ENCODE measurements at regions not wholly inside any gene's neighbourhood (a gene's known extent, or its start where the extent isn't known, plus 50 kb on each side); places are given as distances from the start of the nearest gene placed in this dataset.

- Histone ChIP-seq H2AFZ (ENCODE audit: low read depth, low read length, severe bottlenecking) (no peak overlapping the region), H3K27ac (ENCODE audit: low read depth, low read length) (no peak overlapping the region), H3K4me2 (ENCODE audit: low read depth, low read length, poor library complexity, severe bottlenecking) (no peak overlapping the region), H3K4me3 (ENCODE audit: insufficient read depth, low read length, poor library complexity, severe bottlenecking) (no peak overlapping the region), H3K36me3 (ENCODE audit: low read length) (no peaks in the 10 kb centered on the region), H3K9me3 (ENCODE audit: insufficient read depth, low read length) (no peaks in the 10 kb centered on the region), H3K9me2 (replicated peaks; ENCODE audit: insufficient read depth, low read length) (no peaks in the 10 kb centered on the region), H3K9ac (ENCODE audit: low read length) (no peak overlapping the region), H4K20me1 (ENCODE audit: low read depth, low read length) (no peaks in the 10 kb centered on the region), H3K79me2 (ENCODE audit: insufficient read depth, low read length) (no peaks in the 10 kb centered on the region), H3K27me3 (ENCODE audit: low read length) (no peaks in the 10 kb centered on the region), H3F3A (ENCODE audit: insufficient read depth) (no peaks in the 10 kb centered on the region)
- TF ChIP-seq EZH2phosphoT487 (conservative IDR thresholded peaks at IDR 0.05; ENCODE audit: low read length) = no peak
- TF ChIP-seq, protein P1, sequence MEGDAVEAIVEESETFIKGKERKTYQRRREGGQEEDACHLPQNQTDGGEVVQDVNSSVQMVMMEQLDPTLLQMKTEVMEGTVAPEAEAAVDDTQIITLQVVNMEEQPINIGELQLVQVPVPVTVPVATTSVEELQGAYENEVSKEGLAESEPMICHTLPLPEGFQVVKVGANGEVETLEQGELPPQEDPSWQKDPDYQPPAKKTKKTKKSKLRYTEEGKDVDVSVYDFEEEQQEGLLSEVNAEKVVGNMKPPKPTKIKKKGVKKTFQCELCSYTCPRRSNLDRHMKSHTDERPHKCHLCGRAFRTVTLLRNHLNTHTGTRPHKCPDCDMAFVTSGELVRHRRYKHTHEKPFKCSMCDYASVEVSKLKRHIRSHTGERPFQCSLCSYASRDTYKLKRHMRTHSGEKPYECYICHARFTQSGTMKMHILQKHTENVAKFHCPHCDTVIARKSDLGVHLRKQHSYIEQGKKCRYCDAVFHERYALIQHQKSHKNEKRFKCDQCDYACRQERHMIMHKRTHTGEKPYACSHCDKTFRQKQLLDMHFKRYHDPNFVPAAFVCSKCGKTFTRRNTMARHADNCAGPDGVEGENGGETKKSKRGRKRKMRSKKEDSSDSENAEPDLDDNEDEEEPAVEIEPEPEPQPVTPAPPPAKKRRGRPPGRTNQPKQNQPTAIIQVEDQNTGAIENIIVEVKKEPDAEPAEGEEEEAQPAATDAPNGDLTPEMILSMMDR (IDR thresholded peaks at IDR 0.05; ENCODE audit: insufficient read depth, low read length, poor library complexity, severe bottlenecking) = no peak
These were observed 121.4 kb downstream of the RRAGC start for GRCh38 chr1:38738207-38738606.

DNA sequence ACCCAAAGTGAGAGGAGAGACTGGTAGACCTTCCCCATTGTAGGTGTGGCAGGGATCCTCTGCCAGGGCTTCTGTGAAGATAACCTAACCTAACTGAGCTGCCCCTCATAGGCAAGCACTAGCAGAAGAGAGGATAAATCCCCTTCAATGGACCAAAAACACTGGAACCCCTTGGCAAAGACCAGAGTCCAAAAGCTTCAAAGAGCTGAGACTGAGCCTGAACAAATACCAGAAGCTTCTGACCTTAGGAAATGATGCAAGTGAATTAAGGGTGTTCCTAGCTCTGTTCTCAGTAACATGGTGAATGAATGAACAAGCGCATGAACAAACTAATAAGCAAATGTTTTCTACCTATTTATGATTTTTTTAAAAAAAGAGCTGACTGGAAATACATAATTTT is 123.2 kb downstream of the RRAGC start:
- Histone ChIP-seq H3K36me3 (ENCODE audit: low read length) (no peaks in the 10 kb centered on the region), H3K9me2 (replicated peaks; ENCODE audit: insufficient read depth, low read length) (no peaks in the 10 kb centered on the region), H3K79me2 (ENCODE audit: insufficient read depth, low read length) (no peaks in the 10 kb centered on the region), H3F3A (ENCODE audit: insufficient read depth) (no peaks in the 10 kb centered on the region), H3K4me3 (ENCODE audit: insufficient read depth, low read length, poor library complexity, severe bottlenecking) (no peak overlapping the region), H3K27me3 (ENCODE audit: low read length) (no peaks in the 10 kb centered on the region), H4K20me1 (ENCODE audit: low read depth, low read length) (no peaks in the 10 kb centered on the region), H3K9ac (ENCODE audit: low read length) (no peak overlapping the region), H2AFZ (ENCODE audit: low read depth, low read length, severe bottlenecking) (no peak overlapping the region), H3K27ac (ENCODE audit: low read depth, low read length) (no peak overlapping the region), H3K4me2 (ENCODE audit: low read depth, low read length, poor library complexity, severe bottlenecking) (no peak overlapping the region), H3K9me3 (ENCODE audit: insufficient read depth, low read length) (no peaks in the 10 kb centered on the region)
- TF ChIP-seq EZH2phosphoT487 (conservative IDR thresholded peaks at IDR 0.05; ENCODE audit: low read length) = no peak
- TF ChIP-seq, protein P1 (IDR thresholded peaks at IDR 0.05; ENCODE audit: insufficient read depth, low read length, poor library complexity, severe bottlenecking) = no peak

- H3K79me2 ChIP-seq (ENCODE audit: insufficient read depth, low read length) = no peaks in the 10 kb centered on the region
- H3F3A ChIP-seq (ENCODE audit: insufficient read depth) = no peaks in the 10 kb centered on the region
- H3K9ac ChIP-seq (ENCODE audit: low read length) = no peak overlapping the region
- H3K27ac ChIP-seq (ENCODE audit: low read depth, low read length) = no peak overlapping the region
- no peaks in the 10 kb centered on the region for H3K9me2 ChIP-seq (replicated peaks; ENCODE audit: insufficient read depth, low read length)
- H2AFZ ChIP-seq (ENCODE audit: low read depth, low read length, severe bottlenecking) = no peak overlapping the region
- H3K27me3 ChIP-seq (ENCODE audit: low read length) = no peaks in the 10 kb centered on the region
- no peaks in the 10 kb centered on the region for H4K20me1 ChIP-seq (ENCODE audit: low read depth, low read length)
- TF ChIP-seq, protein P1 (IDR thresholded peaks at IDR 0.05; ENCODE audit: insufficient read depth, low read length, poor library complexity, severe bottlenecking) = no peak
- no peak for TF ChIP-seq EZH2phosphoT487 (conservative IDR thresholded peaks at IDR 0.05; ENCODE audit: low read length)
- H3K9me3 ChIP-seq (ENCODE audit: insufficient read depth, low read length) = no peaks in the 10 kb centered on the region
- no peak overlapping the region for H3K4me2 ChIP-seq (ENCODE audit: low read depth, low read length, poor library complexity, severe bottlenecking)
- H3K4me3 ChIP-seq (ENCODE audit: insufficient read depth, low read length, poor library complexity, severe bottlenecking) = no peak overlapping the region
- no peaks in the 10 kb centered on the region for H3K36me3 ChIP-seq (ENCODE audit: low read length)
These were observed 123.9 kb downstream of the RRAGC start for GRCh38 chr1:38735651-38736161.
